ENCODE measurements at regions not wholly inside any gene's neighbourhood (a gene's known extent, or its start where the extent isn't known, plus 50 kb on each side); places are given as distances from the start of the nearest gene placed in this dataset.

- DNase-seq, result no peak
These were observed 365.0 kb upstream of the RUNX1 start for GRCh38 chr21:35414056-35414455.

- no peak for DNase-seq
These were observed 363.1 kb upstream of the RUNX1 start for GRCh38 chr21:35412231-35412630.

- DNase-seq, result no peak
These were observed 362.3 kb upstream of the RUNX1 start for GRCh38 chr21:35411434-35411833.

GRCh38 chr21:35410656-35411055, 361.6 kb upstream of the RUNX1 start:
- DNase-seq, result no peak

GRCh38 chr21:35410123-35410522, 361.0 kb upstream of the RUNX1 start:
- DNase-seq, result no peak

- no peak for DNase-seq
These were observed 359.3 kb upstream of the RUNX1 start for GRCh38 chr21:35408401-35408800.

GRCh38 chr21:35406635-35407034, 357.5 kb upstream of the RUNX1 start:
- DNase-seq, result no peak

GRCh38 chr21:35405981-35406380, 356.9 kb upstream of the RUNX1 start:
- no peak for DNase-seq

- DNase-seq, result no peak
These were observed 355.1 kb upstream of the RUNX1 start for GRCh38 chr21:35404247-35404646.

GRCh38 chr21:35402061-35402460, 353.0 kb upstream of the RUNX1 start:
- no peak for DNase-seq

- no peak for DNase-seq
These were observed 352.4 kb upstream of the RUNX1 start for GRCh38 chr21:35401476-35401875.

GRCh38 chr21:35400233-35400939, 351.3 kb upstream of the RUNX1 start:
- peak; percentile 11 for DNase-seq

GRCh38 chr21:35399706-35400105, 350.6 kb upstream of the RUNX1 start:
- DNase-seq, result no peak

GRCh38 chr21:35399002-35399530, 350.0 kb upstream of the RUNX1 start:
- no peak for DNase-seq

- DNase-seq, result no peak
These were observed 349.4 kb upstream of the RUNX1 start for GRCh38 chr21:35398346-35398982.

- DNase-seq, result no peak
These were observed 348.7 kb upstream of the RUNX1 start for GRCh38 chr21:35397781-35398180.

GRCh38 chr21:35396655-35397054, 347.6 kb upstream of the RUNX1 start:
- DNase-seq, result no peak

- no peak for DNase-seq
These were observed 346.6 kb upstream of the RUNX1 start for GRCh38 chr21:35395728-35396127.

GRCh38 chr21:35394634-35395369, 345.7 kb upstream of the RUNX1 start:
- DNase-seq, result no peak

- no peak for DNase-seq
These were observed 344.9 kb upstream of the RUNX1 start for GRCh38 chr21:35394049-35394448.

GRCh38 chr21:35390013-35390776, 341.1 kb upstream of the RUNX1 start:
- DNase-seq, result no peak

- no peak for DNase-seq
These were observed 337.5 kb upstream of the RUNX1 start for GRCh38 chr21:35386491-35387079.

GRCh38 chr21:35384375-35384774, 335.3 kb upstream of the RUNX1 start:
- DNase-seq, result no peak

Measured in activated naive CD4-positive, alpha-beta T cell treated with Interleukin-2 at 50 U/mL for 16 hours (primary cell).